ENCODE measurements at regions not wholly inside any gene's neighbourhood (a gene's known extent, or its start where the extent isn't known, plus 50 kb on each side); places are given as distances from the start of the nearest gene placed in this dataset.

GRCh38 chr4:26076000-26076587 lies 162.1 kb downstream of the SMIM20 start:
- in situ Hi-C loops (cut with HindIII; ENCODE audit: low pct_unique_long_range_greater_than_20kb, low sequenced_read_pairs), result no loop called here
- no TSS peak for BruUV-seq (replicated peaks)
- H3K27me3 ChIP-seq (ENCODE audit: control insufficient read depth, insufficient read depth, low read length), result no peaks in the 10 kb centered on the region
- POLR2A ChIA-PET, result no interaction called here
- no peaks in the 10 kb centered on the region for H3K4me1 ChIP-seq (ENCODE audit: control insufficient read depth, insufficient read depth, low read length)
- no peak overlapping the region for H3K27ac ChIP-seq (ENCODE audit: low read length)
- CTCF ChIA-PET, result no interaction called here
- no peaks in the 10 kb centered on the region for H3K36me3 ChIP-seq (ENCODE audit: control insufficient read depth, insufficient read depth, low read length)
- H3K9me3 ChIP-seq (ENCODE audit: control insufficient read depth, insufficient read depth, low read depth, low read length), result no peaks in the 10 kb centered on the region; the same call in 1 of the 2 replicates
- no peak for TF ChIP-seq REST (IDR thresholded peaks at IDR 0.05; ENCODE audit: insufficient read depth in 1 of 2, low read depth in 2 of 2, low read length in 1 of 2)
- TF ChIP-seq CTCF (IDR thresholded peaks at IDR 0.05), result no peak
- no peak for TF ChIP-seq POLR2AphosphoS5 (IDR thresholded peaks at IDR 0.05; ENCODE audit: low read depth, low read length)
- TF ChIP-seq SIN3A (IDR thresholded peaks at IDR 0.05; ENCODE audit: borderline replicate concordance, insufficient read depth, low read depth, low read length), result no peak
- no peak for TF ChIP-seq TCF7L2 (IDR thresholded peaks at IDR 0.05; ENCODE audit: low read depth, low read length)
- H3K4me3 ChIP-seq (ENCODE audit: low read depth in 2 of 2, low read length in 2 of 2), result no peak overlapping the region
- intact Hi-C loops (cut with micrococcal nuclease; ENCODE audit: unreplicated experiment), result no loop called here
- no peak for DNase-seq (ENCODE audit: low read depth, low spot score)
- ATAC-seq, result no peak

- in situ Hi-C loops (cut with HindIII; ENCODE audit: low pct_unique_long_range_greater_than_20kb, low sequenced_read_pairs) (no loop called here), intact Hi-C loops (cut with micrococcal nuclease; ENCODE audit: unreplicated experiment) (no loop called here)
- no peak overlapping the region for H3K27ac ChIP-seq (ENCODE audit: low read length)
- H3K36me3 ChIP-seq (ENCODE audit: control insufficient read depth, insufficient read depth, low read length), result no peaks in the 10 kb centered on the region
- no peaks in the 10 kb centered on the region; the same call in 1 of the 2 replicates for H3K9me3 ChIP-seq (ENCODE audit: control insufficient read depth, insufficient read depth, low read depth, low read length)
- H3K4me3 ChIP-seq (ENCODE audit: low read depth in 2 of 2, low read length in 2 of 2), result no peak overlapping the region
- ChIA-PET POLR2A (no interaction called here), CTCF (no interaction called here)
- H3K4me1 ChIP-seq (ENCODE audit: control insufficient read depth, insufficient read depth, low read length), result no peaks in the 10 kb centered on the region
- no TSS peak for BruUV-seq (replicated peaks)
- no peak for TF ChIP-seq TCF7L2 (IDR thresholded peaks at IDR 0.05; ENCODE audit: low read depth, low read length)
- no peak for TF ChIP-seq CTCF (IDR thresholded peaks at IDR 0.05)
- TF ChIP-seq REST (IDR thresholded peaks at IDR 0.05; ENCODE audit: insufficient read depth in 1 of 2, low read depth in 2 of 2, low read length in 1 of 2), result no peak
- TF ChIP-seq POLR2AphosphoS5 (IDR thresholded peaks at IDR 0.05; ENCODE audit: low read depth, low read length), result no peak
- no peak for TF ChIP-seq SIN3A (IDR thresholded peaks at IDR 0.05; ENCODE audit: borderline replicate concordance, insufficient read depth, low read depth, low read length)
- ATAC-seq (no peak), DNase-seq (ENCODE audit: low read depth, low spot score) (no peak)
- H3K27me3 ChIP-seq (ENCODE audit: control insufficient read depth, insufficient read depth, low read length), result no peaks in the 10 kb centered on the region
Measured at GRCh38 chr4:26076896-26077295, 162.9 kb downstream of the SMIM20 start.

All from Panc1 (cell line).